ENCODE measurements at regions not wholly inside any gene's neighbourhood (a gene's known extent, or its start where the extent isn't known, plus 50 kb on each side); places are given as distances from the start of the nearest gene placed in this dataset.
"Not testable (repeated sequence)": the region's sequence is repeated elsewhere in the genome, so short reads cannot be mapped to it uniquely, and the experiment has no call there.

DNA sequence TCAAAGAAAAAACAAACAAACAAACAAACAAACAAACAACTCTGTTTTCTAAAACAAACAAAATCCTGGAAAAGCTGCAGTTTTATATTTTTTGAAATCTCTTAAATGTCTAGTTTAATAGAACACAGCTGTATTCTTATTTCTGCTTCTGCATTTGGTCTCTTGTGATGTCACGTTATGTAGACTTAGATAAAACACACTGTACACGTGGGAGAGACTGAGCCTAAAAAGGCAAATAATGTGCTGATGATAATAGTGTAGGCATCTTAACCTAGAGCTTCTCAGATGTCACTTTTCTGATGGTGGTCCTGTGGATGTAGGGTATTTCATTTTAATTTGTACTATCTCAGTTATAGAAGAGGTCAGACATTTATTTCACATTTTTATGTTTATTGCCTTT, 261.7 kb downstream of the UTRN start:
- no peak for DNase-seq

DNA sequence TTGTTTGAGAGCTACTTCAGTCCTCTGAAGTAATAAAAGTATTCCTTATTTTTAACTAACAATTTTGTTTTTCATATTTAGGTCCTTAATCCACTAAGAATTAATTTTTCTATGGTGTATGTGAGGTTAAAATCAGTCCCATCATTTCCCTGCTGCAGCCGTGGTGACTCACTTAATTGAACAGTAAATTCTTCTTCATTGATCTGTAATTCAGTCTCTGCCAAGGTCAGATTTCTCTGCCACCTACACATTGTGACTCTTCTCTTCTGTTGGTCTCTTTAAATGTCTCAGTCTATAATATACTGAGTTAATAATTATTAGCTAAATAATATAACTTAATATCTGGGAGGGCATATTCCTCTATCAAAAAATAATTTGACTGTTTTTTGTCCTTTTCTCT, 262.3 kb downstream of the UTRN start:
- no peak for DNase-seq

DNA sequence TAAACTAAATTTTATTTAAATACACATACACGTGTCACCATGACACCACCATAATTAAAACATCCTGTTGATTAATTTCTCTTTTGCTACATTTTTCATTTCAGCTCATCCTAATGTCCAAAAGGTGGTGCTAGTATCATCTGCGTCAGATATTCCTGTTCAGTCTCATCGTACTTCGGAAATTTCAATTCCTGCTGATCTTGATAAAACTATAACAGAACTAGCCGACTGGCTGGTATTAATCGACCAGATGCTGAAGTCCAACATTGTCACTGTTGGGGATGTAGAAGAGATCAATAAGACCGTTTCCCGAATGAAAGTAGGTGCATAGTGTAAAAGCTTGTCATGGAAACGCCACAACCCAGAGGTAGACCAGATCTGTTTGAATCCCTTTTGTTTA, 263.4 kb downstream of the UTRN start:
- DNase-seq, result no peak

DNA sequence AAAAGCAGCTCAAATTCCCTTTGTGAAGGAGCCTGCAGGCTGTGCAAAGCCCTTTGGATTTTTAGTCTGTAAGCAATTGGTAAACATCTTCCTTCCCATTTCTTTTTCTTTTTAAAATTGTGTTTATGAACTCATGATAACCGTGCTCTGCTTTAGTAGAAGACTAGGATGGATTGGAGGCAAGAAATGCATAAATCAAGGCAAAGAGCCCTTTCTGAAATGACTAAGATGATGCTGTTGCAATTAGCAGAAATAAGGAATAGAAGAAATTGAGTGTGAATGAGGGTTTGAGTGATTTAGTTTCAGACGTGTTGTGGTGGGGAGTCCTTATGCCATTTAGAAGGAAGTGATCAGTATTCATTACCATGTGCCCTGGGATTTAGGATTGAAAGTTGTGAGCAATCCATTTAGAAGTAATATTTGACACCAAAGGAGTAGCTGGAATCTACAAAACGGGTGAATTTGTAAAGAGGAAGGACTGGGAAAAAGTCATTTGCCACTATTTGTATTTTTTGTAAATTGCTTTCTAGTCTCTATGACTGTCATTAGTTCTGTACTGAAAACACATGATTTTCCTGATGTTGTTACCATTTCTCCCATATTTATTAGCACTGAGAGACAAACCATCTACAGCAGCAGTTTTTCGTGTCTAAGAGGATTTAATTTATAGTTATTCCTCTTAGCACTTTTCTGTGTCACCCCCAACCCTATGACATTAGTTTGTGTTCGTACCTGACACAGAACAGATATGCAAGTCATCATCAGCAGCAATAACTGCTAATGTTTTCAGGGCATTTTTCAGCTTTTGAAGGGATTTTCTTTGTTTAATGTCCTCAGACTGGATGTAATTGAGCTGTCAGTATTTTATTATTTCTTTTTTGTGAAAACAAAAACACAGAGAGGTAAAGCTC, 265.0 kb downstream of the UTRN start:
- DNase-seq, result no peak

DNA sequence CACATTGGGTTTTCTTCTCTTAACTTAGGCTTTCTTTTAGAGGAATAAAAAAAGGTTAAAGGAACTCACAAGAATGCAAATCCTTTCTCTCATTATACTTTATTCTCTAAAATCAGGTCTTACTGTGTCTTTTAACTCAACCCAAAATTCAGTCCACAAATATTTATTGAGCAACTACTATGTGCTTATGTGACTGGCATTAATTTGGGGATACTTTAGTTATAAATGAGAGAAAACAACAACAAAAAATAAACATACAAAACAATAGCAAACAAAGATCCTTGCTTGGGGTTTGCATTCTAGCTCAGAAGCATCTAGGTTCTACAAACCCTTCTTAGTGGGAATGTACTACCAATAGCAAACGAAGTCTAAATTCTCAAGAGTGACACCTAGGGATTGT, 266.2 kb downstream of the UTRN start:
- no peak for DNase-seq

DNA sequence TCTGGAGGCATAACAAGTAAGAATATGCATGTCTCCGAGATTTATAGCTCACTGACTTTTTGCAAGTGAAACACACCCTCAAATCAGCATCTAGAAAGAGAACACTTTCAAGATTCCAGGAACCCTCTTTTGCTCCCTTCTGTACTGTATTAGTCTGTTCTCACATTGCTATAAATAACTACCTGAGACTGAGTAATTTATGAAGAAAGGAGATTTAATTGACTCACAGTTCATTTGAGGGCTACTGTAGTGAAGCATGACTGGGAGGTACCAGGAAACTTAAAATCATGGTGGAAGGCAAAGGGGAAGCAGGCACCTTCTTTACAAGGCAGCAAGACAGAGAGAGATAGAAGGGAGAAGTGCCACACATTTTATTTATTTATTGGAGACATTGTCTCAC, 269.9 kb downstream of the UTRN start:
- DNase-seq, result no peak

DNA sequence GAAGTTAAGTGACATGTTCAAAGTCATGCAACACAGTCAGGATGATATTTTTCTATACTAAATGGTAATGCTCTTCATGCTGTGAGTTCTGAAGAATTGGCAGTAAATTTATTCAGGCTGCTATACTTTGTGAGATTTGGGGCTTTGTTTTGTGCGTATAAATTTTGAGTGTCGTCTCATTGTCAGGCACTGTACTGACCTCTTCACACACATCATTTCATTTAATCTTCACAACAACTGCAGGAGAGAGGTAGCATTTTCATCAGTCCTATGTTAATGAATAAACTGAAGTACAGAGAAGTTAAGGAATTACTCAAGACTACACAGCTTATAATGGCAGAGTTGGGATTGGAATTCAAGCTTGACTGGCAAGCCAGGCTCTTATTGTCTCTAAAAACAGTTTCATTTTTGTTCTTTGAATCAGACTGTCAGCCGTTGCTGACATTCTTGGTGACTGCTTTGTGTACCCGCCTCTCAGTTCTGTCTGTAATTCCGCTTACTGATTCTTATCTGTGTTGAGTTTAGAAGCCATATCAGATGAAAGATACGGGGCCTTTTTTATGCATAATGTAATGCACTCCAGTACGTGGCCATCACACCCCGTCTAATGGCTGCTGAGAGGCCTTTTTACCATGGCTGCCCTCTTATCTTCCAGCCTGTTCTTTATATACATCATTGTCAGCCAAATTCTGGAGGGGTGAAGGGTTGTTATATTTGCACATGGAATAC, 274.9 kb downstream of the UTRN start:
- DNase-seq, result no peak

DNA sequence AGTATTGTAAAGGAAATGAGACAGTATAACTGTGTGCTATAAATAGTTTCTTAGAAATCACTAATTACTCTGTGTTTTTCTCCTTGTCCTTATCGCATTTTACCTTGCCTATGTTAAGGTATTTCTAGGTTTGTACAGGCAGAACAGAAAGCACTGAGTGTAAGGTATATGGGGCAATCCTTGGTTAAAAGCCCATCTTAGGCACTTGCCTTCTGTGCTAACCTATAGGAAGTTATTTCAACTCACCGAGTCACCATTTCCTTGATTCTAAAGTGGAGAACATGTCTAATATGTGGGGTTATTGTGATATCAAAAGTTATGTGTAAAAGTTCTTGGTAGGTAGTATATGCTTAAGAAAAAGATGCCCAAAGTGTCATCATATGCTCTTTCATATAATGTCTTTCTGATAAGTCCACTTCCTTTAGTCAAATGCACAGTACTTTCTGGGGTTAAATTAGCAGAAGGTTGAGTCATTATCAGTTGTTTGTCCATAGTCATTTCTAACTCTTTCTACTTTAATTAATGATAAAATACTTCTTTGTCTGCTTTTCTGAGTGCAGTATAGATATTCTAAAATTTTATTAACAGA, 276.4 kb downstream of the UTRN start:
- no peak for DNase-seq

DNA sequence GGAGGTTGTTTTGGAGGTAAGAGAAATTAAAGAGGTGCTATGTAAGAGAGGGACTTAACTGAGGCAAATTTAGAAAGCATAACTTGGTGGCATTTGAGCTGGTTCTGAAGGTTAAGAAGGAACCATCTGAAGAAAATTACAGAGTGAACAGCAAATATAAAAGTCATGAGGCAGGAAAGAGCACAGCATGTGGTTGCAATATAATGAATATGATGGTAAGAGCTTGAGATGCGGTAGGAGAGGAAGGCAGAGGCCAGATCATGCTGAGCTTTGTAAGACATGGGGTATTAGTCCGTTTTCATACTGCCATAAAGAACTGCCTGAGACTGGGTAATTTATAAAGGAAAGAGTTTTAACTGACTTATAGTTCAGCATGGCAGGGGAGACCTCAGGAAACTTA, 279.1 kb downstream of the UTRN start:
- DNase-seq, result no peak

DNA sequence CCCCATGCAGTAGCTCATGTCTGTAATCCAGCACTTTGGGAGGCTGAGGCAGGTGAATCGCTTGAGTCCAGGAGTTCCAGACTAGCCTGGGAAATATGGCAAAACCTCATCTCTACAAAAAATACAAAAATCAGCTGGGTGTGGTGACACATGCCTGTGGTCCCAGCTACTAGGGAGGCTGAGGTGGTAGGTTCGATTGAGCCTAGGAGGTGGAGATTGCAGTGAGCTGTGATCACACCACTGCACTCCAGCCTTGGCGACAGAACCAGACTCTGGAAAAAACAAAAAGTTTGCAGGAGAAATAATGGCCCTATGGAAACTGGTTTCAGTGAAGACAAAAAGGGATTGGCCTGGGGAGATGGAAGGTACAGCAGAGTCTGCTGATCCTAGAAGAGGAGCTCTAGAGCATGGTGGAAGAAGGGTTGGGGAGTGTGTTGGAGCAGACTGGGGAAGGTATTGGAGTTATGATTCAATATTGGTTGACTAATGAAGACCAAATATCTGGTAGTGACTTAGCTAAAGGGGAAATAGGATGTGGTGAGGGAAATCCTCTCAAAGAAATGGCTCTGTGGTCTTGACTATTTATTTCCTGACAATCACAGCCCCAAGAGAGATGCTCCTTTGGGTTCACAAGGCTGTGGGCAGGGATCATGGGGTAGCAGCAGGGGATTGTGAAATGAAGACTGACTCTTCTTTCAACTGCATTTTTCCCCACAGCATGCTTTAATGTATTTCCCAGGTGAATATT, 281.9 kb downstream of the UTRN start:
- DNase-seq, result no peak

DNA sequence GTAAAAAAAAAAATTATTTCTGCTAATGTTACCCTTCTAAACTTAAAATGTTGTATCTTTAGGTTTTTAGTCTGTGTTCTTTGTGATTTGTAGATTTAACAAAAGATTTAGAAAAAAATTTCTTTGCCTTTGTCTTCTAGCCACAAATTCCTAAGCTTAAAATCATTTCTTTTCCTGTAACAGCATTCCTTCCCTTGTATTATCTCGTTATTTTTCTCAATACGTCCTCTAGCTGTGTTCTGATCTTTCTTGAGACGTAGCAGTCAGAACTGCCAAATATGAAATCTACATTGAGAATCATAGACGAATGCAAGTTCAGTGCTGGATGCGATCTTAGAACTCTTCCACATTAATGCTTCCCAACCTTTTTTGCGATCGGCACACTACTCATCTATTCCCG, 283.1 kb downstream of the UTRN start:
- DNase-seq, result no peak

DNA sequence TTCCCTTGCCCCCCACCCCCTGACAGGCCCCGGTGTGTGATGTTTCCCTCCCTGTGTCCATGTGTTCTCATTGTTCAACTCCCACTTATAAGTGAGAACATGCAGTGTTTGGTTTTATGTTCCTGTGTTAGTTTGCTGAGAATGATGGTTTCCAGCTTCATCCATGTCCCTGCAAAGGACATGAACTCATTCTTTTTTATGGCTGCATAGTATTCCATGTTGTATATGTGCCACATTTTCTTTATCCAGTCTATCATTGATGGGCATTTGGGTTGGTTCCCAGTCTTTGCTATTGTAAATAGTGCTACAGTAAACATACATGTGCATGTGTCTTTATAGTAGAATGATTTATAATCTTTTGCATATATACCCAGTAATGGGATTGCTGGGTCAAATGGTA, 287.4 kb downstream of the UTRN start:
- not testable (repeated sequence) for DNase-seq

DNA sequence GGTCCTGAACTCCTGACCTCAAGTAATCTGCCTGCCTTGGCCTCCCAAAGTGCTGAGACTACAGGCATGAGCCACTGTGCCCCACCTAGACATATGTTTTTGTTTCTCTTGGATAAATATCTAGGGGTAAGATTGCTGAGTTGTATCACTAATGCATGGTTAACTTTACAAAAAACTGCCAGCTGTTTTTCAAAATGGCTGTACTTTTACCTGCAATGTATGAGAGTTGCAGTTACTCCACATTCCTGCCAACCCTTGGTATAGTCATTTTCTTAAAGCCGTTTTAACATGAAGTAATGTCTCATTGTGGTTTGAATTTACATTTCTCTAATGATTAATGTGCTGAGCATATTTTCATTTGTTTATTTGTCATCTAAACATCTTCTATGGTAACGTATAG, 289.7 kb downstream of the UTRN start:
- DNase-seq, result no peak

DNA sequence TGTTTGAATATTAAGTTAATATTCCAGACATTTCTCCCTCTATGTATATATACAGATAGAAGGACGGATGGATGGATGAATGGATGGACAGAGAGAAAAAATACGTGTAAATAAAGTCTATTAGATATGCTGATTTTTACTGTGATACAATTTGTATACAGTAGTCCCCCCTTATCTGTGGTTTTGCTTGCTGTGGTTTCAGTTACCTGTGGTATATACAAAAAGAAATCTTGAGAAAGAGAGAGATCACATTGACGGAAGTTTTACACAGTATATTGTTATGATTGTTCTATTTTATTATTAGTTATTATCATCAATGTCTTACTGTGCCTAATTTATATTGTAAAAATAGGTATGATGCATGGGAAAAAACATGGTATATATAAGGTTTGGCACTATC, 290.2 kb downstream of the UTRN start:
- DNase-seq, result no peak

DNA sequence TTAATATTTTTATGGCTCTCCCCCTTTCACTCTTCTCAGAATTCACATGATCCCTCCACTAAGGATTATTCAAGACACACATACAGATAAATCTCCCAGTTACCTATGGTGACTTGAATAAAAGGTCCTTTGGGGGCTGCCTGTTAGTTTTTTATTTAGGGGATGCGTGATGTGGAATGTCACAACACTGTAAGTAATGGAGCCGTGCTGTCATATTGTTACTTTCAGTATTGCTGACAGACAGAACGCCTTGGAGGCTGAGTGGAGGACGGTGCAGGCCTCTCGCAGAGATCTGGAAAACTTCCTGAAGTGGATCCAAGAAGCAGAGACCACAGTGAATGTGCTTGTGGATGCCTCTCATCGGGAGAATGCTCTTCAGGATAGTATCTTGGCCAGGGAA, 291.7 kb downstream of the UTRN start:
- no peak for DNase-seq

DNA sequence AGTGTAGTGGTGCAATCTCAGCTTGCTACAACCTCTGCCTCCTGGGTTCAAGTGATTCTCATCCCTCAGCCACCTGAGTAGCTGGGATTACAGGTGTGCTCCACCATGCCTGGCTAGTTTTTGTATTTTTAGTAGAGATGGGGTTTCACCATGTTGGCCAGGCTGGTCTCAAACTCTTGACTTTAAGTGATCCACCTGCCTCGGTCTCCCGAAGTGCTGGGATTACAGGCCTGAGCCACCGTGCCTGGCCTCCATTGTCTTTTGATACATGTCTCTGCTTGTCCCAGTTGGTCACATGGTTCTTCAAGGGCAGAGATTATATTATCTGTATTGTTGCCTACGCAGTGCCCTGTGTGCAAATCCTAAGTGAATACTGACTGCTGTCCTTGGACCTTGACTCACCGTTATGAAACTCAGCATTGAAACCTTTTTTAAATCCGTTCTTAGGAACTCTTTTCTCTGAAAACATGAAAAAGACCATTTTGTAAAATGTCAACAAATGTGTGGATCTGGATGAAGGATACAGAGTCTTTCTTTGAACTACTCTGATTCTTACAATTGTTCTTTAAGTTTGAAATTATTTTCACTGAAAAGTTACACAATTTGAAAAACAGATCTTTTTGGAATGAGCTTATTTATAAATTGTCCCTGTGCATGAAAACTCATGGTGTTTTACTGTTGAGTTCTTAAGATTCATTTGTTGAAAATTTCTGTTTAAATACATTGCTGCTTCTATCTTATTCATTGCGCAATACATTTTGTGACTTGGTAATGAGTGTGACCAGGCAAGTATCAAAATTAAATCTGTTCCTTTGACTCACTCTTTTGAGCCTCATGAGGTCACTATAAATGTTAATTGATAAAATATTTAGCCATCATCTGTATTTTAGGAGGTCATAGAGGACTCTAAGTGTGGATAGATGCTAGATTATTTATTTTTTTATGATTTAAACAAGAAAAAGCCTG, 293.5 kb downstream of the UTRN start:
- DNase-seq, result no peak

DNA sequence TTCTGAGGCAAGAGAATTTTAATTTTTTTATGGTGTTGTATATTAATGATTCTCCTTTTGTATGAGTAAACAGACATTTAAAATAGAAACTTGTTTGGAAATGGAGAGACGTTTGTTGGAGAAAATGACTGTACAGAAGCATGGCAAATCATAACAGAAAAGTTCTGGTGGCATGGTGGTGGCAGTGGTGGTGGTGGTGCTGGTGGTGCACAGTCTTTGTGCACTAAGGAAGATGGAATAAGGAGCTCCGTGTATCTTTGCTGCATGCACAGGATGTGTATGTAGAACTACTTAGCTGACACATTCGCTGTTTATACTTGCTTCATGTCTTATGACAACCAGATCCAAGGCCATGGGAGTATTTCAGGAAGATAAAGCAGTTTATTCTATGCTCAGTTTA, 294.9 kb downstream of the UTRN start:
- no peak for DNase-seq

DNA sequence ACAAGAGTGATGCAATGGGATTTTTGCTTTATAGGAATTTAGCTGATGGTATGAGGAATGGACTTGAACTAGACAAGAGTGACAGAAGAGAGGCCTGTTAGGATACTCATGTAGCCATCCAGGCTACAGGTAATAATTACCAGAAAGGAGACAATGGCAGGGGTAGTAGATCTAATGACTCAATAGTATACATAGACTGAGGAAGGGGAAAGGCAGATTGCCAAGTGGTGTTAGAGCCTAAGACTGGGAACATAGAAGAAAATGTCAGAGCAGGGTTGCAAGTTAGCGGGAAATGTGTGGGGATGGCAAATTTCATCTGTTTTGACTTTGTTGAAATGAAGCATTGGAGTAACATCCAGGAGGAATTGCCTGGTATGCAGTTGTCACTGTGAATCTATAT, 295.6 kb downstream of the UTRN start:
- DNase-seq, result no peak

DNA sequence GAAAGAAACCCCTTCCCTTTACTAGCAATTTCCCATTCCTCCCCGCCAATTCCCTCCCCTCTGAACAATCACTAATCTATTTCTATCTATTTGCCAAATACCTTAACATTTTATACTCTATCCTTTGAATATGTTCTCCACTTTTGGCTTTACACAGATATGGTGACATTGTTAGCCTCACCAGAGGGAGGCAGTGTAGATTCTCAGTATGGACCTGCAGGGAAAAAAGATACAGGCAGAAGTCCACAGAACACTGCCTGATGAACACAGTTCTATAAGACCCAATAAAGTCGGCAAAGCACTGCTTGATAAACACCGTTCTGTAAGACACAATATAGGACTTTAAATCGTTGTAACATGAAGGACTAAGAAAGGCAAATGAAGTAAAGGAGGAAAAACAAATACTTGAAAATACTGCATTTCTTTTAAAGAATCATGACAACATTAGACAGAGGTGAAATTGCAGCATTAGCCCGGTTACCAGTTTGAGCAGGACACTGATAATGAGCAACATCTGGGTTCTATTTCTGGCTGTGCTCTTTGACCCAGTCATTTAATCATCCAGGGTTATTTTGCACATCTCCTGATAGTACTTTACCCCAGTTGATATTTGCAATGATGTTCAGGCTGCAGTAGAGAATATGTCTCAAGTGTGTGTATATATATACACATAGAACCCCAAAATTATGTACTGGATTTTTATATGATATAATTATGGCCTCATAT, 296.8 kb downstream of the UTRN start:
- peak; percentile 16 to 43 for DNase-seq

DNA sequence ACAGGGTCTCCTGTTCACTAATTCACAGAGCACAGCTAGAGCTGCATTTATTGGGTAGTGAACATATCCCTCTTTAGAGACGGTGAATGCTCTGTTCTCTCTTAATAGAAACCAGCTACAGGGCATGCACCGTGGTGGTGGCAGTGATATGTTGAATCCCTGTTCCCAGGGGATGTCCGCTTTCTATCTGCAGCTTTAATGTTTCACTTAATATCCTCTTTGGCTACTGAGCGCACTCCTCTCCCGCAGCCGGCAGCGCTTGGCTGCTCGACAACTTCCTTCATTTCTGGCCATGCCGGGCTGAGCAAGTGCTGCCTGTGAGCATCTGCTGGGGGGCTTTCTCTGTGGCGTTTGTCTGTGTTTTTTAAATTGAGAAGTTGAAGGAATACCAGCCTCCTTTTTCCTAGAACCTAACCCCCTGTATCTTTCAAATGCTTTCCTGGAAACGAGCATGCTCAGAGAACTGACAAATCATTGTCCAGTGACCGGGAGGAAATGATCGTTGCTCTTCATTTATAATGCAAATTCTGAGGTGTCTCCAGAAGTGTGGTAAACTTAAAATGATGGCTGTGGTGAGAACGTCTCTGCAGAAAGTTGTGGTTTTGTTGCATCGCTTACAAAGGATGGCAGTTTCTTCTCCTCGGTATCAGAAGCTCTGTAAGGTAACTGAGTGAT, 297.9 kb downstream of the UTRN start:
- peak in 1 of 2 experiments; percentile 20 for DNase-seq

DNA sequence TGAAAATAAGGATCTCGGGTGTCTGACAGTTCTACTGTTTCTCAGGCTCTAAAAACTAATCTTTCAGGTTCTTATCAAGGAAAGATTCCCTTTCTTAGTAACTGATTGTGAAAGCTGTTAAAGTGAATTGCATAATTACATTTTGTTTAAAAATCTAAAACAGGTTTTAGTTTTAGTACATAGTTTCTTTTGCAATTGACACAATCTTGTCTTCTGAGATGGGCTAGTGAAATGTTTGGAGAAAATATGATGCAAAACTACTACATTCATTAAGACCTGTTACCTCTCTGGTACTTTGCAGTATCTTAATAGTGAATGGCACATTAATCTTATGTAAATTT, 298.4 kb downstream of the UTRN start:
- DNase-seq, result no peak
